H9 (cell line): ENCODE measurements at regions not wholly inside any gene's neighbourhood (a gene's known extent, or its start where the extent isn't known, plus 50 kb on each side); places are given as distances from the start of the nearest gene placed in this dataset.

Experiments
- DNase-seq: peaks from one replicate; pipeline ENCODE4 v3.0.0-alpha.2; 2017
- H2AFZ ChIP-seq: one replicate; pipeline ENCODE4 v1.6.1; 2013; ENCODE audit warnings: mild to moderate bottlenecking, low read length, control low read depth, moderate library complexity
- H2AK5ac ChIP-seq: 2 replicates; pipeline ENCODE4 v1.6.1; 2013; ENCODE audit warnings: low read length, control low read depth, mixed read lengths; ENCODE audit not compliant: insufficient read length
- H2BK120ac ChIP-seq: one replicate; pipeline ENCODE4 v1.6.1; 2013; ENCODE audit warnings: low read depth, mild to moderate bottlenecking, low read length, control low read depth, inconsistent platforms; ENCODE audit not compliant: poor library complexity, severe bottlenecking
- H2BK12ac ChIP-seq: 2 replicates; pipeline ENCODE4 v1.6.1; 2013; ENCODE audit warnings: low read length, control low read depth, mixed read lengths, low read depth; ENCODE audit not compliant: insufficient read length
- H2BK15ac ChIP-seq: 2 replicates; pipeline ENCODE4 v1.6.1; 2013; ENCODE audit warnings: low read depth, low read length, control low read depth
- H2BK20ac ChIP-seq: one replicate; pipeline ENCODE4 v1.6.1; 2013; ENCODE audit warnings: low read depth, mild to moderate bottlenecking, low read length, control low read depth, inconsistent platforms; ENCODE audit not compliant: poor library complexity, severe bottlenecking
- H2BK5ac ChIP-seq: 2 replicates; pipeline ENCODE4 v1.6.1; 2013; ENCODE audit warnings: low read length, control low read depth, mixed read lengths; ENCODE audit not compliant: insufficient read length
- H3K14ac ChIP-seq: 2 replicates; pipeline ENCODE4 v1.6.1; 2013; ENCODE audit warnings: low read length, control low read depth; ENCODE audit not compliant: insufficient read depth
- H3K18ac ChIP-seq: 2 replicates; pipeline ENCODE4 v1.6.1; 2013; ENCODE audit warnings: low read depth, mild to moderate bottlenecking, mixed read lengths, low read length, control low read depth; ENCODE audit not compliant: insufficient read length
- H3K23ac ChIP-seq: 2 replicates; pipeline ENCODE4 v1.6.1; 2013; ENCODE audit warnings: low read length, control low read depth, mixed read lengths, low read depth; ENCODE audit not compliant: insufficient read length
- H3K23me2 ChIP-seq: 2 replicates; pipeline ENCODE4 v1.6.1; 2013; ENCODE audit warnings: low read depth, mild to moderate bottlenecking, mixed read lengths, low read length, control low read depth; ENCODE audit not compliant: insufficient read length, poor library complexity, severe bottlenecking
- H3K27ac ChIP-seq: 2 replicates; pipeline ENCODE4 v1.5.1; 2013; ENCODE audit warnings: low read length, control low read depth, mixed read lengths, low read depth; ENCODE audit not compliant: insufficient read length
- H3K27me3 ChIP-seq: 2 replicates; pipeline ENCODE4 v1.6.1; 2013; ENCODE audit warnings: low read length, control low read depth, inconsistent platforms; ENCODE audit not compliant: insufficient read depth
- H3K4ac ChIP-seq: 2 replicates; pipeline ENCODE4 v1.6.1; 2013; ENCODE audit warnings: low read depth, mild to moderate bottlenecking, control low read depth, inconsistent platforms, low read length, moderate library complexity
- H3K4me1 ChIP-seq: 2 replicates; pipeline ENCODE4 v1.6.1; 2013; ENCODE audit warnings: low read length, control low read depth, inconsistent platforms; ENCODE audit not compliant: insufficient read depth
- H3K4me2 ChIP-seq: 2 replicates; pipeline ENCODE4 v1.6.1; 2013; ENCODE audit warnings: low read length, control low read depth, mixed read lengths; ENCODE audit not compliant: insufficient read length, insufficient read depth
- H3K56ac ChIP-seq: 2 replicates; pipeline ENCODE4 v1.6.1; 2013; ENCODE audit warnings: low read depth, mild to moderate bottlenecking, mixed read lengths, low read length, control low read depth; ENCODE audit not compliant: insufficient read length
- H3K79me1 ChIP-seq: 2 replicates; pipeline ENCODE4 v1.6.1; 2013; ENCODE audit warnings: low read depth, mild to moderate bottlenecking, moderate library complexity, low read length, control low read depth, inconsistent platforms; ENCODE audit not compliant: insufficient read depth, poor library complexity, severe bottlenecking
- H3K79me2 ChIP-seq: 2 replicates; pipeline ENCODE4 v1.6.1; 2013; ENCODE audit warnings: low read length, control low read depth, inconsistent platforms; ENCODE audit not compliant: insufficient read depth
- H3K9ac ChIP-seq: 2 replicates; pipeline ENCODE4 v1.6.1; 2013; ENCODE audit warnings: low read length, control low read depth, mixed read lengths; ENCODE audit not compliant: insufficient read length; ENCODE audit errors: extremely low read depth
- H3K9me3 ChIP-seq: one replicate; pipeline ENCODE4 v1.6.1; 2013; ENCODE audit warnings: low read depth, low read length, inconsistent platforms; ENCODE audit not compliant: control insufficient read depth
- H3T11ph ChIP-seq: one replicate; pipeline ENCODE4 v1.6.1; 2013; ENCODE audit warnings: mild to moderate bottlenecking, low read length, control low read depth, inconsistent platforms
- H4K20me1 ChIP-seq: one replicate; pipeline ENCODE4 v1.6.1; 2013; ENCODE audit not compliant: control insufficient read depth, insufficient read length, insufficient read depth
- H4K5ac ChIP-seq: 2 replicates; pipeline ENCODE4 v1.6.1; 2013; ENCODE audit warnings: low read depth, mild to moderate bottlenecking, mixed read lengths, low read length, control low read depth; ENCODE audit not compliant: insufficient read length
- H4K8ac ChIP-seq: replicated peaks from 2 replicates; pipeline ENCODE4 v1.6.1; 2013; ENCODE audit warnings: low read length, control low read depth, mixed read lengths, low read depth; ENCODE audit not compliant: insufficient read length
- H4K91ac ChIP-seq: 2 replicates; pipeline ENCODE4 v1.6.1; 2013; ENCODE audit warnings: low read depth, mild to moderate bottlenecking, moderate library complexity, mixed read lengths, low read length, control low read depth; ENCODE audit not compliant: insufficient read length
- H3K27ac Mint-ChIP-seq, 3 experiments: 2 replicates in 2 of 3; 3 replicates in 1 of 3; pipeline ENCODE4 v1.8.0; 2020 to 2021; ENCODE audit warnings: mixed read lengths in 3 of 3, mild to moderate bottlenecking in 1 of 3, moderate library complexity in 1 of 3
- H3K27me3 Mint-ChIP-seq: 2 replicates; pipeline ENCODE4 v1.8.0; 2021; ENCODE audit warnings: low read depth, mild to moderate bottlenecking, moderate library complexity, mixed read lengths
- H3K36me3 Mint-ChIP-seq, 3 experiments: 2 replicates in 2 of 3; 3 replicates in 1 of 3; pipeline ENCODE4 v1.8.0; 2020 to 2021; ENCODE audit warnings: low read depth in 3 of 3, mixed read lengths in 3 of 3; ENCODE audit not compliant: insufficient read depth in 1 of 3
- H3K4me1 Mint-ChIP-seq, 2 experiments: 2 replicates each; pipeline ENCODE4 v1.8.0; 2020; ENCODE audit warnings: mixed read lengths in 2 of 2
- H3K4me3 Mint-ChIP-seq, 2 experiments: 2 replicates in 1 of 2; 3 replicates in 1 of 2; pipeline ENCODE4 v1.8.0; 2020 to 2021; ENCODE audit warnings: mild to moderate bottlenecking in 2 of 2, mixed read lengths in 2 of 2, moderate library complexity in 1 of 2
- H3K9me3 Mint-ChIP-seq, 2 experiments: 2 replicates in 1 of 2; 3 replicates in 1 of 2; pipeline ENCODE4 v1.8.0; 2020; ENCODE audit warnings: mild to moderate bottlenecking in 2 of 2, mixed read lengths in 2 of 2, moderate library complexity in 1 of 2
- WGBS: extraction: QIAGEN DNeasy Blood & Tissue Kit; methylation state at CpG from one replicate; pipeline ENCODE4 v1.1.7; 2013; ENCODE audit warnings: missing lambda C conversion rate, low lambda C conversion rate, mixed read lengths; ENCODE audit not compliant: insufficient read length; ENCODE audit errors: extremely low coverage; 5-methylcytosine and 5-hydroxymethylcytosine counted together
- TF ChIP-seq, protein P1 (sequence below): fragments of 200-600 bp; sonication (generic); conservative IDR thresholded peaks from 3 replicates; pipeline ENCODE4 v1.8.0; 2021; ENCODE audit warnings: antibody characterized with exemption, mild to moderate bottlenecking

GRCh38 chr1:244980605-244981004, 116.3 kb upstream of the HNRNPU start:
- Mint-ChIP-seq H3K36me3 (no peaks in the 10 kb centered on the region), H3K27ac (no peak overlapping the region), H3K9me3 (no peaks in the 10 kb centered on the region), H3K4me3 (no peak overlapping the region), H3K27me3 (no peaks in the 10 kb centered on the region), H3K4me1 (peaks cover 9 to 10% of the 10 kb centered on the region in 2 experiments)
- no peak overlapping the region for H2AK5ac ChIP-seq
- H3K23ac ChIP-seq, result no peak overlapping the region
- H3K9me3 ChIP-seq, result no peaks in the 10 kb centered on the region
- no peak overlapping the region for H4K8ac ChIP-seq
- no peak overlapping the region for H3K18ac ChIP-seq
- no peaks in the 10 kb centered on the region for H3K79me1 ChIP-seq
- no peaks in the 10 kb centered on the region for H3K23me2 ChIP-seq
- H2BK5ac ChIP-seq, result no peak overlapping the region
- no peak overlapping the region for H2BK20ac ChIP-seq
- H3K9ac ChIP-seq, result no peak overlapping the region
- no peak overlapping the region for H3K14ac ChIP-seq
- no peaks in the 10 kb centered on the region for H4K20me1 ChIP-seq
- H2BK15ac ChIP-seq, result no peak overlapping the region
- H3T11ph ChIP-seq, result no peak overlapping the region
- TF ChIP-seq, protein P1, sequence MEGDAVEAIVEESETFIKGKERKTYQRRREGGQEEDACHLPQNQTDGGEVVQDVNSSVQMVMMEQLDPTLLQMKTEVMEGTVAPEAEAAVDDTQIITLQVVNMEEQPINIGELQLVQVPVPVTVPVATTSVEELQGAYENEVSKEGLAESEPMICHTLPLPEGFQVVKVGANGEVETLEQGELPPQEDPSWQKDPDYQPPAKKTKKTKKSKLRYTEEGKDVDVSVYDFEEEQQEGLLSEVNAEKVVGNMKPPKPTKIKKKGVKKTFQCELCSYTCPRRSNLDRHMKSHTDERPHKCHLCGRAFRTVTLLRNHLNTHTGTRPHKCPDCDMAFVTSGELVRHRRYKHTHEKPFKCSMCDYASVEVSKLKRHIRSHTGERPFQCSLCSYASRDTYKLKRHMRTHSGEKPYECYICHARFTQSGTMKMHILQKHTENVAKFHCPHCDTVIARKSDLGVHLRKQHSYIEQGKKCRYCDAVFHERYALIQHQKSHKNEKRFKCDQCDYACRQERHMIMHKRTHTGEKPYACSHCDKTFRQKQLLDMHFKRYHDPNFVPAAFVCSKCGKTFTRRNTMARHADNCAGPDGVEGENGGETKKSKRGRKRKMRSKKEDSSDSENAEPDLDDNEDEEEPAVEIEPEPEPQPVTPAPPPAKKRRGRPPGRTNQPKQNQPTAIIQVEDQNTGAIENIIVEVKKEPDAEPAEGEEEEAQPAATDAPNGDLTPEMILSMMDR, result no peak
- no CpG with 5 or more reads among the region's 7 CpGs for WGBS
- DNase-seq, result no peak
- H3K4me2 ChIP-seq, result no peak overlapping the region
- H2AFZ ChIP-seq, result no peak overlapping the region
- no peak overlapping the region for H3K56ac ChIP-seq
- H3K79me2 ChIP-seq, result no peaks in the 10 kb centered on the region
- H3K27me3 ChIP-seq, result no peaks in the 10 kb centered on the region
- no peak overlapping the region for H3K4ac ChIP-seq
- no peak overlapping the region for H2BK12ac ChIP-seq
- H4K91ac ChIP-seq, result no peak overlapping the region
- no peak overlapping the region for H3K27ac ChIP-seq
- H2BK120ac ChIP-seq, result no peak overlapping the region
- no peak overlapping the region for H4K5ac ChIP-seq
- H3K4me1 ChIP-seq, result no peaks in the 10 kb centered on the region; the same call in 1 of the 2 replicates
